Inferior parietal cortex (tissue), 1 donor: ENCODE measurements at regions not wholly inside any gene's neighbourhood (a gene's known extent, or its start where the extent isn't known, plus 50 kb on each side); places are given as distances from the start of the nearest gene placed in this dataset.

Experiments
- DNase-seq: peaks from one replicate; pipeline ENCODE4 v3.0.0-alpha.2; 2016; ENCODE audit errors: extremely low spot score

DNA sequence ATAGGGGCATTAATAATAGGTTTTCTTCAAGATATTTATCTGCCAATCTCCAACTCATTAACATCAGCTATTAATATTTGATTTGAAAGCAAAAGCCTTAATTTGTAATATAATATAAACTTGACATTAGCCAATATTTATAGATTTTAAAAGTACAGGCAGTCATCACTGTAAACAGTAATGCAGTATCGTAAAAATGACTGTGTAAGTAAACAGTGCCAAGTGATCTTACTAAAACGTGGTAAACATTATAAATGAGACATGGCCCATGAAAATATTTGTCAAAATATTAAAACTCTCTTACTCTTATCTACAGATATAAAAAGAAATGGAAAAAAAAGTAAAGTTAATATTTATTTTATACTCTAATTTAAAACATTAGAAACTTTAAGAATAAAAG is 101.6 kb upstream of the EPHA6 start:
- DNase-seq: no peak

DNA sequence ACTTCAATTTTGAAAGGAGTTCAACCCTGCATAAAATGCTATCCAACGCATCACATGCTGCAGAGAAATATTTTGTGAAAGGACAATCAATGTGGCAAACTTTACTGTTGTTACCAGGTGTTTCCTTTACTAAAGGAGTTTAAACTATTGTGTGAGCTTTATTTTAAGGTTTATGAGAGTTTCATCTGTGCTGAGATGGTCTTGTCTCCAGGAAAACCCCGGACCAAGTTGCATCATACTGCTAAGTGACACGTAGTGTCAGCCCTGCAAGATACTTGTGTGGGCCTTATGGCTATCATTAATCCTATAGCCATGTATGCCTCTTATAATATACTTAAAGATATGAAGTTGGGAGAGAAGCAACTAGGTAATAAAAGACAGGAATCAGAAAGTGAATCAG is 94.5 kb upstream of the EPHA6 start:
- no peak for DNase-seq

DNA sequence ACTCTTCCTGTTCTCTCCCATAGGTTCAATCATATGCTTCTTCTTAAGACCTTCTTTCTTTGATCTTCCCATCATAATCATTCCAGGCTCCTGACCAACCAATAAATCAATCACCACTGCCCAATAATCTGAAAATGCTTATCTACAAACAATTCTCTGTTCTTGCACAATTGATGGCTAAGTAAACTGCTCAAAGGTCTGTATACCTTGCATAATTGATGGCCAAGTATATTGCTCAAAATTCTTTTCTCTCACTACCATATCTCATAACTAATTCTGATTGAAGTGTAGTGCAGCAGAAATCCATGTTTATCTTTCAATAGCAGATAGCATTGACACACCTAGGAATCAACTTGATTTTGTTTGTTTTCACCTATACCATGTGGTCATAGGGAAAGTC is 83.4 kb upstream of the EPHA6 start:
- no peak for DNase-seq

DNA sequence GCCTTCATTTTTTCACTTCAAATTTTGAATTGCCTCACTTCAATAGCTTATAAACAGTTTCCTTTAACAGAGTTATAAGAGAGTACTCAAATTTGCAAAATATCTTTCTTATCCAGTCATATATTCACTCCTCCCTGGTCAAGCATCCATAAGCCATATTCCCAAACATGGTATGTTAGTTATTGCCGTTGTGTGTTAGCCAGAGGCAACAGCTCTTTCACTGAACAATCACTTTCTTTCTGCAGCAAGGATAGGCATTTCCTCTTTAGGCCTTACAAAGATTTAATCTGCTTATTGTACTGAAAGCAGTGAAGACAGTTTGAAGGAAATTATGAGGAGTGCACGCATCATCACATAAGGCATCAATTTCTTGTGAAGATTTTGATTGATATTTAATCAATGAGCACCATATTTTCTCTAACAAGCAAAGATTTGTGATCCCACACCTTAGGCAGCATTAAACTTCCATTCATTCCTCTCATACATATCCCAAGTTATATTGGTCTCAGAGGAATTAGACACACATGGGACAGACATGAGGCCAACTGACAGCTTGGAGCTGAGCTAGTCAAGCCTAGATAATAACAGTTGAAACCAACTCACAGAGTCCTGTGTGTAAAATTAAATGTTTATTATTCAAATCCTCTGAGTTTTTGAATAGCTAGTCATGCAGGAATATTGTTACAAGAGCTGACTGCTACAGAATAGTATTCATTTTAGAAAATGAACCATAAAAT is 80.0 kb upstream of the EPHA6 start:
- DNase-seq: no peak

DNA sequence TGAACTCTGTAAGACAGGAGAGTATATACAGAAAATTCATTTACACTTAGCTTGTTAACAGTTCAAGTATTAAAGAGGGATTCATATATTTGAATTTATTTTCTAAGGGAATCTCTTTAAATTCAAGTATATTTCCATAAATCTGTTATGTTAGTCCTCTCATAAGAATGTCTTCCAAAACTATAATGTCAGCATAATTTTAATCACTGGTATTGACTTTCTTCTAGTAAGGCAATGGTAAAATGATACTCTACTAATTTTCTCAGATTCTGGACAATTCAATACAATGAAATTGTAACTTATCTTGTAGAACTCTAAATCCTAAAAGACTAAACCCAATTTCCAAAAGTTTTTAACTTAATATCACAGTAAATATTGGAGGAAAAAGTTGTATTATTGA is 66.3 kb upstream of the EPHA6 start:
- DNase-seq: no peak

DNA sequence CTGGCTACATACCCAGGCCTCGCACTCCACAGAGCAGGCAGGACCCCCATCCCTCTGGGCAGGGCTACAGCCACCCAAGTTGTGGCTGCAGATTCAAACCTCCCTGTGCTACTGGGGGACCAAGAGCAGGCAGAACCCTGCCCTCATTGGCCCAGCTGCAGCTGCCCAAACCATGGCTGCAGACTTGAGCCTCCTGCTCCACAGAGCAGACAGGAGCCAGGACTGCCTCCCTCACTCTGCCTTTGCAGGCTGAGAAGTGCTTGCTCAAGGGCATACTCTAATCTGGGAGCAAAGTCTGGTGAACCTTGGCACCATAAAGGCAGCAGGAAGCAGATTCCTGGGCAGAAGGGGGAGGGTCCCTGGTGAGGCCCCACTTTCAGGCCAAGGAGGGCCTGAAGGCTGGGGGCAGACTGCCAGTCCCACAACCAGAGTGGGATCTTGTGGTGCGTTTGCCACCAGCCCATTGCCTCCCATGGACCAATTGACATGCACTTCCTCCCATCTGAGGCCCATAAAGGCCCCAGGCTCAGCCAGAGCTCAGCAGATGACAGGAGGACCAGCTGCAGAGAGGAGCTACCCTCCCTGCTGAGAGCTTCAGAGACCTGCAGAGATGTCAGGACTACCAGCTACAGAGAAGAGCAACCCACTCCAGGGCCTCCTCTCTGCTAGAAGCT is 64.2 kb upstream of the EPHA6 start:
- no peak for DNase-seq

DNA sequence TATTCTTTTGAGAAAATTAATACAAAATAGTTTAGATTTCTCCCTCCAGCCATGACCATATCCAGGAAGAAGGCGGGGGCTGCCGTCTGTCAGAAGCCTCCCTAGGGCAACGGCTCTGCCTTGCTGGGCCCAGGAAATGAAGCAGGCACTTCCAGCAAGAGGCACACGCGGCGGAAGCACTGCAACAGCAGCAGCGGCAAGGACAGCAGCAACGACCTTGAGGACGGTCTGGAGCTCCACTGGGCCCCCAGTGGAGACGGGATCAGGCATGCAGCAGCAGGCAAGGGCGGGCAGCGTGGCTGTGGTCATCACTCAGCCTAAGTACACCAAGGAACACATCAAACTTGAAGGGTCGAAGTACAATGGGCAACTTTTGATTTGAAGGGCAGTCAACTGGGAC is 61.3 kb upstream of the EPHA6 start:
- no peak for DNase-seq

DNA sequence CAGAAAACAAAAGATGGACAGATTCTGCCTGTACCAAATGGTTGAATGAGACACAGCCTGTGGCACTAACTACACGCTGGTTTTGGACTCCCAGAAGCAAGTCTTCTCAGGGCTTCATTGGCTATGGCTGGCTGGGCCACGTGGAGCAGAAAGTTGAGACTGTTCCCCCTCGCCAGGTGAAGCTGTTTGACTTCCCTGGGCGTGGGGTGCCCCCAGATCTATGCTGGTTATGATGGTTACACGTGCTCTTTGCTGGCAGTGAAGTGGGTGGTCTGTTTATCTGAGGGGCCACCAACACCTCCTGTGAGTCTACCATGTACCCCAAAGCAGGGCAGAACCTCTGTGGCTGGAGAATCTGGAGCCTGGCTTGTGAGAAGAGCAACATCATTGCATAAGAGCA is 60.3 kb upstream of the EPHA6 start:
- no peak for DNase-seq

DNA sequence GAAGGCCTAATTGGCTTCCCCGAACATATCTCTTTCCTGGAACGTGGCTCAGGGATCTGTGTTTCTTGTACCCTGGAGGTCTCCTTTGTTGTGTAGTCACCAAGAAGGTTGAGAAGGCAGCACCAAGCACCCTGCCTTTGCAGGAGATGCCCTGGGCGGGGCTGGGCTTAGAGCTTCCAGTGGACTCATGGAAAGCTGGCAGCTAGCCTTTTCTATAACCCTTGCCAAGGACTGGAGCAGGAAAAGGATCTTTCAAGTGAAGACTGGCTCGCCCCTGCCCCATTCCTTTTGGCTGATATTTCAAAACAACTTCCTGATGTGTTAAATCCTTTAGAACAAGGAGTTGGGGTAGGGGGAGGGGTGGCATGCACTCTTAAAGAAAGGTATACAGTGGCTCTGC is 58.9 kb upstream of the EPHA6 start:
- no peak for DNase-seq

DNA sequence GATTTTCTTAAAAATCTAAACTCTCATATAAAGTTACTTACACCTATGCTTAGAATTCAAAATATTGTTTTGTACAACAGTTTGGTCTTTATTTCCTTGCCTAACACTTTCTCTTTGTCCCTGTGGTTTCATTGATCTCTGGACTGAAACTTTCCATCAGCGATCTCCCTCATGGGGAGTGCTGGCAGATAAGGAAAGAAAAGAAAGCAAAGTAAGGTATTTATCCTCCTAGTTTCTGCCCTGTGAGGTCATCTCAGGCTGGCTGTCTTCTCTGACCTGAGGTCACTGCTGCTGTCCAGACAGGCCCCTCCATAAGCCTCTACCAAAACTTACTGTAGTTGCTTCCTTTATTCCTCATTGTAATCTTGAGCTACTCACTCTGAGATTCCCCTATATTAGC is 57.9 kb upstream of the EPHA6 start:
- DNase-seq: no peak

DNA sequence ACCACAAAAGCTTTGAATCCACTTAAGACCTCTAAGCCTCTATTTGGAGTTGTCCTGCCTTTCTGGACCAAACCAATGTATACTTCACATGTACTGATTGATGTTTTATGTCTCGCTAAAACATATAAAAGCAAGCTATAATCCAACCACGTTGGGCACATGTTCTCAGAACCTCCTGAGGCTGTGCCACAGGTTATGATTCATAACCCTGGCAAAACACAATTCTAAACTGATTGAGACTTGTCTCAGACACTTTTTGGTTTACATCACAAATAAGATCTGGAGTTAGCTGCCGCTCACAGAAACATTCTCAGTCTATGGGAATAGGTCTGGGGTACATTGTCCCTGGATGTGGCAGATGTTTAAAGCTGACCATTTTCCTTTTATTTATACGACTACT is 53.4 kb upstream of the EPHA6 start:
- DNase-seq: no peak
